GM19452 (cell line): ENCODE measurements at regions not wholly inside any gene's neighbourhood (a gene's known extent, or its start where the extent isn't known, plus 50 kb on each side); places are given as distances from the start of the nearest gene placed in this dataset.
"Not testable (repeated sequence)": the region's sequence is repeated elsewhere in the genome, so short reads cannot be mapped to it uniquely, and the experiment has no call there.

Experiments used
- ATAC-seq: cut with Tn5 transposase; IDR thresholded peaks from one replicate; pipeline ENCODE4 v1.9.1; 2021; ENCODE audit not compliant: unreplicated experiment

DNA sequence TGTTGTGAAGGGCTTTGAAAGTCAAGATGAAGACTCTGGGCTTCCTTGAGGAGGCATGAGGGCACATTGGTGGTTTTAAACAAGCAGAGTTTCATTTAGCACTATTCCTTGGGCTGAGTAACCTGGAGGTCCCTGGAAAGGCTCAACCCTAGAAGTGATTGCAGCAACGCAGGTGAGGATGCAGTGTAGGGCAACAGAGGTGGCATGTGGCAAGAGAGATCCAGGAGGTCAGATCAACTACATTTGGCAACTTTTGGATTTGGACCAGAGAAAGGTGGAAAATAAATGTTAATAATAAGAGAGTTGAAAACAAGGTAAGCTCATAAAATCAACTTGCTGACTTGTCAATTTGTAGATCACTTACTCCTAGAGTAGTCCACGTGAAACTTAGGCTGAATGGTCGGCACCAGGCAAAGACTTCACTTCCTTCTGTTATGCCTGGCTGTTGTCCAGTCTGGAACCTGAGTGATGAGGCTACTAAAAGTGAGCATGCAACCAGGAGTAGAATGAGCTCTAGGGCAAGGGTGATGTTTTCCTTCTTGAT is 414.6 kb upstream of the ZMIZ1 start:
- ATAC-seq, result no peak

DNA sequence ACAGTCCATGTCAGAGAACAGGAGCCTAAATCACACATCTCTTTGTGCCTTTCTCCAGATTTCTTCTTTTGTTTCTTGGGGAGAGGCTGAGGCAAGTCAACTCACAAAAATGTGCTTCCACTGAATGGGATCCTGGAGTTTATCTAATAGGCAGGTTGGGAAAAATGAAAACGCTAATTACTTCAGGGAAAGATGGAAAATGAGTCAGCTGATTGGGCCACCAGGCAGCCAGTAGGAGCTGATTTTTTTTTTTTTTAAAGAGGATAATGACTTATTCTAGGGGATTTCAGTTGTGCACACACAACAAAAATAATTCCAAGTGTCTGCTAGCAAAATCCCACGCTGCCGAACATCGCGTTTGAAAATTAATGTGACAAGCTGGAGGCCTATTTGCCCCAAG is 412.8 kb upstream of the ZMIZ1 start:
- no peak for ATAC-seq

DNA sequence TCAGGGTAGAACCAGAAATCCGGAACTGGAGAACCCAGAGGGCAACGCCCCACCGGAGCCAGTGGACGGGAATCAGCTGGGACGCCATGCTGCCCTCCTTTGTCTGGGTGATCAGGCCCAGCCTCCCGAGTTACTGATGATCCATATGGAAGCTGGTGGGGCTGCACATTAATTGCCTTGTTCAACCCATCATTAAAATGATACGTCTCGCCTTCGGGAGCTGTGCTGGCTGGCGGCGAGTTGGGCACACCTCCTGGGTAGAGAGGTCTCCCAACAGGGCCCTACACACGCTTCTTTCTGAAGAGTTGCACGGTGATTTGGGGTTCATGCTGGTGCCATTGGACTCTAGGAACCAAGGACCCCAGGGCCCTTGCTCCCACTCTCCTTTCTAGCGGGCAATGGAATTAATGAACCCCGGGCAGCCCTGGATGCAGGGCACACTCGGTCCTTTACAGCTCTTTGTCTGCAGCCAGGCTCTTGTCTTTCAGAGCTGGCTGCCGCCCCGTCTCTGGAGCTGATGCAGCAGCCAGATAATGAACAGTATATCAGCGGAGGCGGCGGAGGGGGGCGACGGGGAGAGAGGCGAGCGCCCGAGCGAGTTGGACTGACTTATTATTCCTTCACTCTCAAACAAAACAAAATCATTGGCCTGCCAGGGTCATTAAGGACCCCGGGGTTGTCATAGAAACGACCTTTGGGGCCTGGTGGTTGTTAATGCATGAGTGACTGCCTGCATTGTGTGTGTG is 412.2 kb upstream of the ZMIZ1 start:
- no peak for ATAC-seq

DNA sequence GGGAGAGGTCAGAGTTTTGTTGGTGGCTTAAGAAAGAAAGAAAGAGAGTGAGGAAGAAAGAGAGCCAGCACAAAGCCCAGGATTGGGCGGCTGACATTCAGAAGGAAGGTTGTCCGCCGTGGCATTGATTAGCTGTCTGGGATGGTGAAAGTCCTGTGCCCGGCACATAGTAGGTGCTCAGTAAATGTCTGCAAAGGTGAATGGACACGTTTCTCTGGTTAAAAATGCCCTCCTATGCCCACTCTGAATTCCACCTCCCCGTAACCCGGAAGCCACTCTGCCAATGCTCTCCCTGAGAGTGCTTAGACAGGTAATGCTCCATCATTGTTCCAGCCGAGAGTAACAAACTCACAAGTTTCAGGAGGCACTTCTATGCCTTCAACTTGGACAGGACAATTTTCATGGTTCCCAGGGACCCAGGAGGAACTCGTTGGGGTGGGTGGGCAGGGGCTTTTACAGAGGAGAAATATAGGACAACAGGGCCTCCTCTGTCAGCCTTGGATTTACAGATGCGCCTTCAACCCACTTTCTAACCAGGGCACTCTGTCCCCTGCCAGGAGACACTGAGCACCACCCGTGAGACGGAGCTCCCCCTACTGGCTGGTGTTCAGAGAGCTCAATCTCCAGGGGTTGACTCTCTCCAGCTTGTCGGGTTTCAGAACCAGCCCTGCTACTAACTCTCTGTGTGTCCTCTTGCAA is 411.5 kb upstream of the ZMIZ1 start:
- ATAC-seq, result no peak

DNA sequence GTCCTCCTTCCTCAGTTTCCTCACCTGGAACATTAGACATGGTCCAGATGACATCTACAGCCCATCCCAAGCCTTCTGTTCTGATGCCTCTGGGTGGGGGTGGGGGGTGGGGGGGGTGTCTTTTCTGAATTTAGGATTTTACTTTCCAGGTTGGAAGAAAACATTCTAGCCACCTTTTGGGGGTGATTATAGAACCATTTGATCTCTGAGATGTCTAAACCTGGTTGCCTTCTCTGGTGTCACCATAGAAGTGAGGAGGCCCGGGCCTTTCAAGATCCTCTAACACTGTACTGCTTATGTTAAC is 411.0 kb upstream of the ZMIZ1 start:
- no peak for ATAC-seq

DNA sequence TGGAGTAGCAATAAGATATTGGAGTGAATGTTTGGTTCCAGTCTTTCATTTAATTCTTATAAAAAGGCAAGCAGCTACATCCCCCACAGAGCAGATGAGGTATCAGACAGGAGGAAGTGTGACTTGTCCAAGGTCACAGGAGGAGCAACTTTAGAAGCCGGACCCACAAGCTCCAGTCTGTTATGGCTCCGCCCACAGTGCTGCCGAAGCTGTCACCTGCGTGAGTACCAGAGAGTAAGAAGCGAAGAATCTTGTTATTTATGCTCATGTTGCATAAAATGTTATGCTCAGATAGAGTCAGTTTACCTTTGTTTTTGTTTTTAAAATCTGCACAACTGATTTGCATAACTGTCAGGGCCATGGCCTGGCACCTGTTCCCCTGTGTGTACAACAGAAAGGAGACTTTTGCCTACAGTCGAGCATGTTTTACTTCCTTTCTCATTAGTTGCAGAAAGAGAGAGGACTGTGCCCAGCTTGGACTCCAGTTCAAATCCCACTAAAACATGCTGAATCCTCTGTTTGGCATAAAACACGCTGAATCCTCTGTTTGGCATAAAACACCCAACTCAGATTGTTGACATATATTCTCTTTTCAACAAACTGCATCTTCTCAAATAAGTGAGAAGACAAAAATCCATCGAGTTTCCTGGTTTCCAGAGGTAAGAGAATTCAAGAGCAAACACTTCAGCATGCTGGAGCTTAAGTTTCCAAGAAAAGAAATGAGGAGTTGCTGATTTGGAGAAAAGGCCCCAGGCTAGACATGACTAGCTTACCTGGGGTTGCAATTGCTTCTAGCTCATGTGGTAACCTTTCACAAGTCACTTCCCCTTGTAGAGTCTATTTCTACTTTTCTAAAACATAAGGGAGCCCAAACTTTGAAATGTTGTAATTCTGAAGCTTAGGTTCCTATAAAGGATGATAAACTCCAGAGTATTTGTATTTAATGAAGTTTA is 409.8 kb upstream of the ZMIZ1 start:
- ATAC-seq, result no peak

DNA sequence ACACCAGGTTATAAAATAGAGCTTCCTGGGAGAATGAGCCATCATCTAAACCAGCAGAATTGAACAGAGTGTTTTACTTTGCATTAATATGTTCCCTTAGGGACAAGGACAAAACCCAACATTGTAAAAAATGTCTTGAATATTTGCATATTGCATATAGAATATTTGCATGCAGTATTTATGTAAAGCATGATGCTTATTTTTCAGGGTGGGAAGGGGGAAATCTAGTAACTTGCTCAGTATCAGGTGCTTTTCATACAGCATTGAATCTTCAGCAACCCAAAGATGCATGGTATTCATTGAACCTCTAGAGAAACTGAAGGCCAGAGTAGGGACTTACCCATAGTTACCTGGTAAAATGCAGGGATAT is 409.2 kb upstream of the ZMIZ1 start:
- no peak for ATAC-seq

DNA sequence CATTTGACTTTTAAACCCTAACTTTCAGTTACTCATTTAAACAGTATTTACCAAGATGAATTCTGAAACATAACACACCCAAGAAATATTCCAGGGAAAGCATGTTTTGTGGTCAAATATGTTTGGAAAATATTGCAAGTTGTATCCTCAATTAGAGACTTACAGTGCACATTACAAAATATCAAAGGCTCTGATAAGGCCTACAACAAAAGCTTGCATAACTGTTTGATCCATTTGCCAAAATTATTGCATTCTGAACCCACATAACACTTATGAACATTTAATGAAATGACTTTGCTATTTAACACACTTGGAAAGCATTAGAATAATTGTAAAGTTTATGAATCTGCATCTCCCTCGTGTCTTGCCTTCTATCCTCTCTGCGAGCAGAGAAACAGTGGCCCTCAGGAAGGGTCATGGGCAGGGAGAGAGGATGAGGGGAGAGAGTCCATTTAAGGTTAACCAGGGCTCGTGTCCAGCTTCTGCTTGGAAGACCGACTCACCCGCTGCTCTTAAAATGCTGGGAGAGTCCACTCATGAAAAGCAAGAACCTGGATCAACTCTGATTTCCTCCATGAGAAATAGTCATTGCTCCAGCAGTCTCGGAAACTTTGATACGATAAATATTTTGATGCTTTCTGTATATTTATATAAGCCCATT is 408.2 kb upstream of the ZMIZ1 start:
- ATAC-seq, result no peak

DNA sequence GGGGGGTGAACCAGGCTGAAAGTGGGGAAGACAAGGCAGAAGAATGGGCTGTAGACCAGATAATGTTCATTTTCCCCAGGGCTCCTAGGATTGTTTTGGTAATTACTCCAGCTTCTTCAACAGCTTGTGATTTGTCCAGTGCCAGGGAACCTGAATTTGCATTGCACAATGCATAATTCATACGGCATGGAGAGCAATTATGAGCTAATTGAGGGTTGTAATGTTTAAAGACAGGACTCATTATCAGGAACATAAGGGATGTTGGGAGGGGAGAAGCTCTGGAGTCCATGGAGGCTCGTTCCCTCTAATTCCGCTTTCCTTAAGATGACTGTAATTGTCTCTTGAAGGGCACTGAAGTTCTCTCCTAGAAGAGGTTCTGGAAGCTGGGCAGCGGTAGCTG is 405.0 kb upstream of the ZMIZ1 start:
- no peak for ATAC-seq

DNA sequence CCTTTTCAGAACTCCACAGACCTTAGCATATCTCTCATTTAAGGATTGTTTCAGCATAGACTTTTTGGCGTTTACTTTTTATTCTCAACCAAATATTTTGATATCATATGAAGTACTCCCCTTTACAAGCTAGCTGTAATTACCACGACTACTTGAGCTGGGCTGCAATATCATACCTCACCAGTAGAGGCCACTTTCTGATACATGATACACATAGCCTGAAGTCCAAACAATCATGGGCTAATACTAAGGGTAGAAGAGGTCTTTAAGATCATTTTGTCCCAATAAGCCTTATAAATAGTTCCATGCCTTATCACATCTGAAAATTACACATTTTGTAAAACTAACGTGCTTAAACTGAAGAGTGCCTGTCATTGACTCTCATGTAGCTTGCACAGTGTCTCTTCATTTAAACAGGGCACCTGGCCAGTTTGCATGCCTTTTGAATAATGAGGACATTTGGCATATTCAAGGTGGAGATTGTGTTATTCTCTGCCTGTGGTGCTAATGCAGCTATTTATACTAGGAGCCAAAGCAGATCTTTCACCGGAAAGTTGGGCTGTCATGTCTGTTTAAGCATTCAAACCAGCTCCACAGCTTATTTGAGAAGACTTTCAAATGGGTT is 403.7 kb upstream of the ZMIZ1 start:
- ATAC-seq, result no peak

DNA sequence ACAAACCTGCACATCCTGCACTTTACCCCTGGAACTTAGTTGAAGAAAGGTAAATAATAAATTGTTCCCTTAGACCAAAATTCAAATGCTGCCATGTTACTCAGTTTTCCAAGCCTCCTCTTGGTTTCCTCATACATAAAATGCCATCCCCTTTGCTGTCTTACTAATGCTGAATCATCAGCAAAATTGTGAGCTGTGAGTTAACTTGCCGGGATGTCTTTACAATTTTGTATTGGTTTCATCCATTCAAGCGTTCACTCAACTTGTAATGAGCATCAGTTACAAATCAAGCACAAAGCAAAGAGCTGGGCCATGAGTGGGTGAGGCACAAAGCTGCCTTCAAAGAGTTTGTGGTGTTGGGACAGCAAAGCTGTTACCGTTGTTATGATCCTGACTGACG is 395.8 kb upstream of the ZMIZ1 start:
- ATAC-seq, result no peak

DNA sequence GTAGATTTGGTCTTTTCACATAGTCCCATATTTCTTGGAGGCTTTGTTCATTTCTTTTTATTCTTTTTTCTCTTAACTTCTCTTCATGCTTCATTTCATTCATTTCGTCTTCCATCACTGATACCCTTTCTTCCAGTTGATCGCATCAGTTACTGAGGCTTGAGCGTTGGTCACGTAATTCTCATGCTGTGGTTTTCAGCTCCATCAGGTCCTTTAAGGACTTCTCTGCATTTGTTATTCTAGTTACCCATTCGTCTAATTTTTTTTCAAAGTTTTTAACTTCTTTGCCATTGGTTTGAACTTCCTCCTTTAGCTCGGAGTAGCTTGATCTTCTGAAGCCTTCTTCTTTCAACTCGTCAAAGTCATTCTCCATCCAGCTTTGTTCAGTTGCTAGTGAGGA is 387.6 kb upstream of the ZMIZ1 start:
- not testable (repeated sequence) for ATAC-seq

DNA sequence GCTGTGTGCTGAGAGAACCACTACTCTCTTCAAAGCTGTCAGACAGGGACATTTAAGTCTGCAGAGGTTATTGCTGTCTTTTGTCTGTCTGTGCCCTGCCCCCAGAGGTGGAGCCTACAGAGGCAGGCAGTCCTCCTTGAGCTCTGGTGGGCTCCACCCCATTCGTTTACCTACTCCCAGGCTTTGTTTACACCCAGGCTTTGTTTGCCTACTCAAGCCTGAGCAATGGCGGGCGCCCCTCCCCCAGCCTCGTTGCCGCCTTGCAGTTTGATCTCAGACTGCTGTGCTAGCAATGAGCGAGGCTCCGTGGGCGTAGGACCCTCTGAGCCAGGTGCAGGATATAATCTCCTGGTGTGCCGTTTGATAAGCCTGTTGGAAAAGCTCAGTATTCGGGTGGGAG is 386.8 kb upstream of the ZMIZ1 start:
- not testable (repeated sequence) for ATAC-seq

DNA sequence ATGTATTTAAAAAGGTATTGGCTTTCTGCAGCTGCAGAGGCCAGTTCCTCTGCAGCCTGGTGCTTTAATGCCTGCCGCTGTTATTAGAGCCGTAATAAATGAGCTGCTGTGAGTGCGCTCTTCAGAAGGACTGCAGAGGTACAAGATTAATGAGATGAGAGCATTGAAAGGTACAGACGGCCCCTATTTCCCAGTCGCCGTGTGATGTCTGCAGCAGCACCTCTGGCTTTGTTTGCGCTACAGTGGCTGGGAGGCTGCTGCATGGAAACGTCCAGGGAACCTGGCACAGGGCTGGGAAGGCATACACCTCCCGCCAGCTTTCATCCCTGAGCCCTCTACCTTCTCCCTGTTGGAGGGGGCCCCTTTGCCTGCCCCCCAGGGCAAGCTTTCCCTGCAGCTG is 383.8 kb upstream of the ZMIZ1 start:
- ATAC-seq, result no peak

DNA sequence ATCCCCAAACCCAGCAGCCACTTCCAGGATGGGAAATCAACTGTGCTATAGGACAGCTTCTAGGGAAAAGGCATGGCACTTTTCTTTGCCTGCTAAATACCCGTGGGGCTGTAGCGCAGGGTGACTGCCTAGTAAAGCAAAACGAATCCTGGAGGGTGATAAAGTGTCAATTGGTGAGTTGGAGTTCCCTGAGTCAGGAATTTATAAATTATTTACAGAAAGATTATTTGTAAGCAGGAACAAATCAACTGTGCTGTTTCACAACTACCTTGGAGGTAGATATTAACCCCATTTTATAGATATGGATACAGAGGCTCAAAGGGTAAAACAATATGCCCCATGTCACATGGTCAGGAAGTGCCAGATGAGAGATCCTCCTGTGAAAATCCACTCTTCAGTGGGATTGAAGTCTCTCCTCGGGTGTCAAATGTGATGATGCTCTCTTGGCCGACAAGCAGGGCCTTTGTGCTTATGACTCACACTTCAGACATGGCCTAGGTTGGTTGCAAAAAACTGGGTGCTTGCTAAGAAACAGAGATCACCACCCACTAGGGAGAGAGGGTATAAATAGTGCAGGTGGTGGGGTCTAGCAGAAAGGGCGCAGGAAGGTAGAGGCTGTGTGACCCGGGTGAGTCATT is 383.2 kb upstream of the ZMIZ1 start:
- ATAC-seq, result no peak

DNA sequence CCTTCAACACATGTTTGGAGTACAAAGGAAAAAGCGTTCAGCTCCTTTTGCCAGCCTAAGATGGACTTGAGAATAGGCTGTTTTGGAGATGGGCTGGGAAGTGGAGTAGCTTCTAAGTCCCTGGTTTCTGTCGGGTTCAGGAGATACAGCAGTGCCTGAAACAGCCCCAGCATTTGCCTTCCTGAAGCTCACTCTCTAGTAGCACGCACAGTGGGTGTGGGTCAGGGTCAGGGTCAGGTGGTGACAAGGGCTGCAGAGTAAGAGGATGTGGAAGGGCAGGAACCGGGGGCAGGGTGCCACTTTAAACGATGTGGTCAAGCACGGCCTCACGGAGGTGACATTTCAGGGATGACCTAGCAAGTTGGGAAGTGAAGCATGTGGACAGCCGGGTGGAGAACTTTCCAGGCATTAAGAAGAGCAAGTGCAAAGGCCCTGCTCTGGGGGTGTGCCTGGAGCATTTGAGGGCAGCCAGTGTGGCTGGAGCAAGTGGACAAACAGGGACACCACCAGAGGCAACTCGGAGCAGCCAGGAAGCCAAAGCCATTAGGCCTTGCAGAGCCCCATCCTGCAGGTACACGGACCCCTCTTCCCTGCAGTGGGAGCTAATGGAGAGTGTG is 382.2 kb upstream of the ZMIZ1 start:
- ATAC-seq, result no peak

DNA sequence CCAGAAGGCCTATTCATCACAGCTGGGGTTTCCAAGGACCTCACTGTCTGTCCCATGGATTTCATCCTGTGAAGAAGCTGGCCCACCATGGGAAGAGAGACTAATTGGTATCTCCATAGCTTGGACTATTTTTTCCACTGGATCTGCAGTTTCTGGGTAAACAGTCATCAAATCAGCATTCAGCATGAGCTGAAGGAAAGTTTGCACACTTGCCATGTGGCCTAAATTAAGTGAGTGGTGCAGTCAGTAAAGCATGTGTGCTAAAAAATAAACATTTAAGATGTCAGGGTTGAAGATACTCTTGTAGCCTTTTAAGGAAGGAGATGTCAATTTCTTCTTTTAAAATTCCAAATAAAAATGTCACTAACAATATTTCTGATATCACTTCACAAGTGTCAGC is 381.1 kb upstream of the ZMIZ1 start:
- no peak for ATAC-seq

DNA sequence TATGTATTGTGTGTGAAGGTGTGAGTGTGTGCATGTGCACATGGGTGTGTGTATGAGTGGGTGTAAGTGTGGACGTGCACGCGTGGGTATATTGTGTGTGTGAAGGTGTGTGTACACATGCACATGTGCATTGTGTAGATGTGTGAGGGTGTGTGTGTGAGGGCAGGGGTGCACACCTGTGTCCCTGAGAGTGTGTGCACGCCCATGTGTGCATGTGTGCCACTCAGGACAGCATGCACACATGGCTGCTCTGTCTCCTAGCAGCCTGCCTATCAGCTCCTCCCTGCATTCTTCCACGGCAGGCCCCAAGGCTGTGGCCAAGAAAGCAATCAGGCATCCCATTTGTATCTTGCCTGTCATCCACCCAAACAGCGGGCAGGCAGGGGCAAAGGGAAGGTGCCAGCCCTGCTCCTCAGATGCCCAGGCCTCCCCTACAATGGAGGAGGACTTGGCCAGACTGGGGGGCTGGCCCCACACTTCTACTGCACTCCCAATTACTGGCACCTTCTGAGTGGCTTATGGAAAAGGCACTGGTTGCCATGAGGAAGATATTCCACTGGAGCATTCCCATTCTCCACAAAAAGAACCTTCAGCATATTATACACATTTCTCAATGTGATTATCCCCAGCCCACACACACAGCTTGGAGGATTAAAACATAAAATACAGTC is 380.4 kb upstream of the ZMIZ1 start:
- no peak for ATAC-seq

DNA sequence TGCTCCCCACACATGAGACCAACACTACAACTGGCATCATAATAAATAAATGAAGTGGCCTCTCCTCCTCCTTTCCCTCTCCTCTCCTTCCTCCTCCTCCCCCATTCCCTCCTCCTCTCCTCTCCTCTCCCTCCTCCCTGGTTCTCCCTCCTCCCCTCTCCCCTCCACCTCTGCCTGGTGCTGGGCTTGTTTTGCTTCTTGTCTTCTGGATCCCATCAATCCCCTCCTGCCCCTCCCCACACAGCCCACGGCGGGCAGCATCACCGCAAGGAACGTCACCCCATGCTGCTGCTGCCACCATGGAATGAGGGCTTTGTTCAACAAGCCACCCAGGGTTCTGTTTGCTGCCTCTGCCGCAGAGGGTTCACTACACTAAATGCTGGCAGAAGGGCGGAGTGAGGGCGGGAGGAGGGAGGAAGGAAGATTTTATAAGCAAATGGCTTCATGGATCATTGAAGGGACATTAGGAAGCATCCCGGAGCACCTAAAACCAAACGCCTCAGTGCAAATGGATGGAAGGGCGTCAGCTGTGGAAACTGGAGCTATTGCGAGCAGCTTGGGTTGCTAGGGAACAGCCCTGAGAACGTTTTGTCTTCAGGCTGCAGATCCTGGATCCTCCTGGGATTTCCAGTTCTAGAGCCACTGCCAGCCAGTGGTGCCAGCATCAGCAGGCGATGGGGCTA is 379.7 kb upstream of the ZMIZ1 start:
- ATAC-seq, result no peak
